MG63 (cell line): ENCODE measurements at regions not wholly inside any gene's neighbourhood (a gene's known extent, or its start where the extent isn't known, plus 50 kb on each side); places are given as distances from the start of the nearest gene placed in this dataset.
"Not testable (repeated sequence)": the region's sequence is repeated elsewhere in the genome, so short reads cannot be mapped to it uniquely, and the experiment has no call there.

Experiments
- DNase-seq: peaks from one replicate; pipeline ENCODE4 v3.0.0-alpha.2; 2020
- H3K27me3 ChIP-seq: fragments of 250-450 bp; sonication (Bioruptor Pico); 2 replicates; pipeline ENCODE4 v1.5.1; 2020; ENCODE audit warnings: mild to moderate bottlenecking, moderate library complexity
- H3K36me3 ChIP-seq: fragments of 250-450 bp; sonication (Bioruptor Pico); 2 replicates; pipeline ENCODE4 v1.5.1; 2020; ENCODE audit warnings: mild to moderate bottlenecking, moderate library complexity
- H3K4me3 ChIP-seq: fragments of 250-450 bp; sonication (Bioruptor Pico); 2 replicates; pipeline ENCODE4 v1.5.1; 2020; ENCODE audit warnings: mild to moderate bottlenecking, moderate library complexity
- H3K9me3 ChIP-seq: fragments of 250-450 bp; sonication (Bioruptor Pico); 2 replicates; pipeline ENCODE4 v1.5.1; 2020; ENCODE audit warnings: mild to moderate bottlenecking, moderate library complexity

DNA sequence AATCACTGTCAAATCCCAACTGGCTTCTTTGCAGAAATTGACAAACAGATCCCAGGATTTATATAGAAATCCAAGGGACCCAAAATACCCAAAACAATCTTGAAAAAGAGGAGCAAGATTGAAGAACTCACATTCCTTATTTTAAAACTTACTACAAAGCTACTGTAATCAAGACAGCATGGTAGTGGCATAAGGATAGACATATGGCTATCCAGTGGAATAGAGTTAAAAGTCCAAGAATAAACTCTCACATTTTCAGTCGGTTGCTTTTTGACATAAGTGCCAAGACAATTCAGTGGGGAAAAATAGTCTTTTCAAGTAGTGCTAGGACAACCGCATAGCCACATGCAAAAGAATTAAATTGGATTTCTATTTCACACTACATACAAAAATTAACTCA, 81.0 kb upstream of the HOXC13 start:
- no peaks in the 10 kb centered on the region for H3K36me3 ChIP-seq
- no peaks in the 10 kb centered on the region for H3K9me3 ChIP-seq
- DNase-seq: no peak
- no peak overlapping the region for H3K4me3 ChIP-seq
- H3K27me3 ChIP-seq: no peaks in the 10 kb centered on the region

- H3K9me3 ChIP-seq: no peaks in the 10 kb centered on the region
- H3K27me3 ChIP-seq: no peaks in the 10 kb centered on the region
- no peaks in the 10 kb centered on the region for H3K36me3 ChIP-seq
- no peak overlapping the region for H3K4me3 ChIP-seq
- DNase-seq: no peak
Observed at GRCh38 chr12:53860426-53861345, 77.9 kb upstream of the HOXC13 start.

- Histone ChIP-seq H3K9me3 (no peaks in the 10 kb centered on the region), H3K36me3 (no peaks in the 10 kb centered on the region), H3K4me3 (no peak overlapping the region), H3K27me3 (no peaks in the 10 kb centered on the region)
- no peak for DNase-seq
Observed at GRCh38 chr12:53862206-53862605, 76.4 kb upstream of the HOXC13 start.

DNA sequence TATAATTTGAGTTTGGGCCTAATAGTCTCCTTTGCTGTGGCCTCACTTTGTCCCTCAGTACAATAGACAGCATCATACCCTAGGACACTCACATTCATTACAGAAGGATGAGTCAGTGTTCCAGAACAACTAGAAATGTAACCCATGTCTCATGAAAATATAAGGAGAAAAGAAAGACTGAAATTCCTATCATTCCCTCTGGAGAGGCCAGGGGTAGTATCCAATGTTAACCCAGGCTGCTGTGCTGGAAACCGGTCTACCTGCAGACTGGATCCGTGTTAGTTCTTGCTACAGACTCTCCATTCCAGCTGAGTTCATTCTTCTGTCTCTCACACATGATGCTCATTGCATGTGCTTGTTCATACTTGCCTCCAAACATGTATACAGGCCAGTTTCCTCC, 75.8 kb upstream of the HOXC13 start:
- Histone ChIP-seq H3K27me3 (no peaks in the 10 kb centered on the region), H3K36me3 (no peaks in the 10 kb centered on the region), H3K9me3 (no peaks in the 10 kb centered on the region), H3K4me3 (no peak overlapping the region)
- DNase-seq: no peak

GRCh38 chr12:53866727-53867126, 71.9 kb upstream of the HOXC13 start:
- Histone ChIP-seq H3K9me3 (no peaks in the 10 kb centered on the region), H3K4me3 (no peak overlapping the region), H3K36me3 (no peaks in the 10 kb centered on the region), H3K27me3 (no peaks in the 10 kb centered on the region)
- no peak for DNase-seq

DNA sequence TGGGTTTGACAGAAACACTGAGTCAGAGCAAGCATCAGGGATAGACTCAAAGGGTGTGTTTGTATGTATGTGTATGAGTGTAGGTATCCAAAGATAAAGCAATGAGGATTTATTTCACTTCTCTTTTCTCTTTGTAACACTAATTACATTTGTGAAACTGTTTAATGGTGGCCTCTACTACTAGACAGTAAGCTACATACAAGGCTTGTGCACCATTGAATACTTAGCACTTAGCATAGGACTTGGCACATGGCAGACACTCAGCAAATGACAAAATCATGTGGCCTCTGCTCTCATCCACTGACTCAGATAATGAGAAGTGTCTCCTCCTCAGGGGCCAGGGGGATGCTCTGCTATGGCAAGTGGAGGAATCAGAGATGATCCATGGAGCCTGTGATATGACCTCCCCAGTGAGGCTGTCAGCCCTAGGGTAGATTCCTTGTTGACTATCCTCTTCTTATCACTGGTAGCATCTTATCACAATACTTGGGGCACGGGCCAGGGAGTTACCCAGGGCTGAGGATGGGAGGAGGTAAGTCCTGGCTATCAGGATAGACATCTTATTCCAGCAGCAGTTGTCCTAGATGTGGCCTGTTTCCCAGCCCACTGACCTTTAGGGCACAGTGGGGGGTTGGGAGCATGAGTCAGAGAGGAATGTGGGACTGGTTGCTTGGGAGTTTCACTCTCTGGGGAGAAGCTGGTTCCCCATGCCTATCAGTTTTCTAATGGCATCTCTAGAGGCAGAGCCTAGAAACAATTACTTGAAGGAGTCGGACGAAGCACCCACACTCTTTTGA, 71.2 kb upstream of the HOXC13 start:
- H3K36me3 ChIP-seq: no peaks in the 10 kb centered on the region
- peak; percentile 78 for DNase-seq
- H3K27me3 ChIP-seq: no peaks in the 10 kb centered on the region
- H3K4me3 ChIP-seq: no peak overlapping the region
- H3K9me3 ChIP-seq: no peaks in the 10 kb centered on the region

- no peak for DNase-seq
- no peaks in the 10 kb centered on the region for H3K9me3 ChIP-seq
- no peaks in the 10 kb centered on the region for H3K27me3 ChIP-seq
- no peak overlapping the region for H3K4me3 ChIP-seq
- no peaks in the 10 kb centered on the region for H3K36me3 ChIP-seq
Observed at GRCh38 chr12:53868511-53868986, 70.1 kb upstream of the HOXC13 start.

GRCh38 chr12:53869500-53869899, 69.1 kb upstream of the HOXC13 start:
- Histone ChIP-seq H3K27me3 (no peaks in the 10 kb centered on the region), H3K36me3 (no peaks in the 10 kb centered on the region), H3K9me3 (no peaks in the 10 kb centered on the region), H3K4me3 (no peak overlapping the region)
- no peak for DNase-seq

GRCh38 chr12:53870117-53870516, 68.5 kb upstream of the HOXC13 start:
- Histone ChIP-seq H3K27me3 (no peaks in the 10 kb centered on the region), H3K36me3 (no peaks in the 10 kb centered on the region), H3K4me3 (no peak overlapping the region), H3K9me3 (0 out of 2 replicates have a peak, but pooled peaks cover 2% of the 10 kb centered on the region)
- DNase-seq: no peak

- H3K9me3 ChIP-seq: 0 out of 2 replicates have a peak, but pooled peaks cover 2% of the 10 kb centered on the region
- H3K27me3 ChIP-seq: no peaks in the 10 kb centered on the region
- no peaks in the 10 kb centered on the region for H3K36me3 ChIP-seq
- H3K4me3 ChIP-seq: no peak overlapping the region
- DNase-seq: no peak
Observed at GRCh38 chr12:53871367-53871766, 67.3 kb upstream of the HOXC13 start.

GRCh38 chr12:53872367-53872766, 66.3 kb upstream of the HOXC13 start:
- no peaks in the 10 kb centered on the region for H3K27me3 ChIP-seq
- no peak for DNase-seq

GRCh38 chr12:53877961-53878360, 60.7 kb upstream of the HOXC13 start:
- not testable (repeated sequence) for H3K9me3 ChIP-seq, H3K4me3 ChIP-seq, H3K36me3 ChIP-seq, DNase-seq, H3K27me3 ChIP-seq

More at GRCh38 chr12:53872367-53872766, 66.3 kb upstream of the HOXC13 start:
- Histone ChIP-seq H3K4me3 (no peak overlapping the region), H3K9me3 (0 out of 2 replicates have a peak, but pooled peaks cover 2% of the 10 kb centered on the region), H3K36me3 (no peaks in the 10 kb centered on the region)

DNA sequence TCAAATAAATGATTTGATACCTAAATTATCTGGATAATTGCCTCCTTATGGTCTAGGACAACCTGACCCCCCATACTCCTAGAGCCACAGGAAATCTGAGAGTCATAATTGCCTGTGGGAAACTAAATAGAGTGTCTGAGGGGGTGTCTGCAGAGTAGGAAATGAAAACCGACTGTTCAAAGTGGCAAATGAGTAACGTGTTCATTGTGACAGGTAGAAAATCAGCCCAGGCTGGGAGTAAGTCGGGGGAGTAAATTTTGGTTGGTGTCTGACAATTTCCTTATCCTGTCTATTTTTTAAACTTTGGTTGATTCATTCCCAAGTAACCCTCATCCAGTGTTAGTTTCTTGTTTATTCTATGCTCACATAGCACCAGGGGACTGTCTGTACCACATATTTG, 51.6 kb upstream of the HOXC13 start:
- DNase-seq: no peak
- no peaks in the 10 kb centered on the region for H3K9me3 ChIP-seq
- H3K36me3 ChIP-seq: no peaks in the 10 kb centered on the region
- H3K27me3 ChIP-seq: no peaks in the 10 kb centered on the region
- no peak overlapping the region for H3K4me3 ChIP-seq

GRCh38 chr12:53887881-53888280, 50.8 kb upstream of the HOXC13 start:
- H3K4me3 ChIP-seq: no peak overlapping the region
- no peaks in the 10 kb centered on the region for H3K36me3 ChIP-seq
- no peaks in the 10 kb centered on the region for H3K27me3 ChIP-seq
- no peaks in the 10 kb centered on the region for H3K9me3 ChIP-seq
- no peak for DNase-seq
